Esophagus muscularis mucosa (tissue), 4 donors: ENCODE measurements at regions not wholly inside any gene's neighbourhood (a gene's known extent, or its start where the extent isn't known, plus 50 kb on each side); places are given as distances from the start of the nearest gene placed in this dataset.
"Not testable (repeated sequence)": the region's sequence is repeated elsewhere in the genome, so short reads cannot be mapped to it uniquely, and the experiment has no call there.

Experiments
- DNase-seq: peaks from one replicate; pipeline ENCODE4 v3.0.0-alpha.2; 2017; ENCODE audit errors: extremely low spot score
- H3K27ac ChIP-seq, 4 donors: fragments of 200-600 bp; sonication (generic); replicated peaks in 1 of 4; 1 replicate in 3 of 4; 2 replicates in 1 of 4; pipeline ENCODE4 v1.5.1; 2016 to 2019; ENCODE audit warnings: mild to moderate bottlenecking in 1 of 4
- H3K27me3 ChIP-seq, 4 donors: fragments of 200-600 bp; sonication (generic); one replicate each; pipeline versions ENCODE4 v1.5.1 to v1.6.0; 2016 to 2019
- H3K36me3 ChIP-seq, 4 donors: fragments of 200-600 bp; sonication (generic); one replicate each; pipeline ENCODE4 v1.5.1; 2016 to 2019
- H3K4me1 ChIP-seq, 4 donors: fragments of 200-600 bp; sonication (generic); one replicate each; pipeline ENCODE4 v1.5.1; 2016 to 2019
- H3K4me3 ChIP-seq, 4 donors: fragments of 200-600 bp; sonication (generic); 1 replicate in 2 of 4; 2 replicates in 2 of 4; pipeline ENCODE4 v1.5.1; 2016 to 2019; ENCODE audit warnings: mild to moderate bottlenecking in 4 of 4, moderate library complexity in 1 of 4
- H3K9me3 ChIP-seq, 4 donors: fragments of 200-600 bp; sonication (generic); 1 replicate in 3 of 4; 2 replicates in 1 of 4; pipeline ENCODE4 v1.5.1; 2016 to 2019
- EP300 ChIP-seq: sonication (generic); formaldehyde crosslinking; IDR thresholded peaks from one replicate; pipeline ENCODE4 v1.6.1; 2017; ENCODE audit warnings: antibody characterized with exemption
- POLR2A ChIP-seq: fragments of 450-650 bp; IDR thresholded peaks from one replicate; pipeline ENCODE4 v1.6.1; 2017; ENCODE audit warnings: antibody characterized with exemption, moderate library complexity, mild to moderate bottlenecking, low read depth
- POLR2AphosphoS5 ChIP-seq, 2 donors: sonication (generic); formaldehyde crosslinking; IDR thresholded peaks; one replicate each; pipeline ENCODE4 v1.6.1; 2017; ENCODE audit warnings: antibody characterized with exemption in 2 of 2
- WGBS: methylation state at CpG from one replicate; pipeline ENCODE4 v1.1.5; 2018; 5-methylcytosine and 5-hydroxymethylcytosine counted together
- intact Hi-C: fragments of 100-400 bp; cut with DNase I; formaldehyde crosslinking; loops from one replicate; pipeline ENCODE4 v1.15.1; 2023
- TF ChIP-seq, protein P1 (sequence below), 3 experiments: fragments of 200-600 bp in 2 of 3; fragments of 450-650 bp in 1 of 3; sonication (generic) in 2 of 3; IDR thresholded peaks; one replicate each; pipeline ENCODE4 v1.5.1; 2017 to 2019; ENCODE audit warnings: antibody characterized with exemption in 3 of 3, mild to moderate bottlenecking in 2 of 3, moderate library complexity in 1 of 3

- Histone ChIP-seq H3K36me3 (no peaks in the 10 kb centered on the region), H3K4me3 (no peak overlapping the region), H3K27me3 (no peaks in the 10 kb centered on the region), H3K27ac (no peak overlapping the region), H3K4me1 (no peaks in the 10 kb centered on the region), H3K9me3 (no peaks in the 10 kb centered on the region)
- TF ChIP-seq, protein P1, sequence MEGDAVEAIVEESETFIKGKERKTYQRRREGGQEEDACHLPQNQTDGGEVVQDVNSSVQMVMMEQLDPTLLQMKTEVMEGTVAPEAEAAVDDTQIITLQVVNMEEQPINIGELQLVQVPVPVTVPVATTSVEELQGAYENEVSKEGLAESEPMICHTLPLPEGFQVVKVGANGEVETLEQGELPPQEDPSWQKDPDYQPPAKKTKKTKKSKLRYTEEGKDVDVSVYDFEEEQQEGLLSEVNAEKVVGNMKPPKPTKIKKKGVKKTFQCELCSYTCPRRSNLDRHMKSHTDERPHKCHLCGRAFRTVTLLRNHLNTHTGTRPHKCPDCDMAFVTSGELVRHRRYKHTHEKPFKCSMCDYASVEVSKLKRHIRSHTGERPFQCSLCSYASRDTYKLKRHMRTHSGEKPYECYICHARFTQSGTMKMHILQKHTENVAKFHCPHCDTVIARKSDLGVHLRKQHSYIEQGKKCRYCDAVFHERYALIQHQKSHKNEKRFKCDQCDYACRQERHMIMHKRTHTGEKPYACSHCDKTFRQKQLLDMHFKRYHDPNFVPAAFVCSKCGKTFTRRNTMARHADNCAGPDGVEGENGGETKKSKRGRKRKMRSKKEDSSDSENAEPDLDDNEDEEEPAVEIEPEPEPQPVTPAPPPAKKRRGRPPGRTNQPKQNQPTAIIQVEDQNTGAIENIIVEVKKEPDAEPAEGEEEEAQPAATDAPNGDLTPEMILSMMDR (IDR thresholded peaks at IDR 0.05): no peak
- TF ChIP-seq EP300 (no peak), POLR2A (no peak), POLR2AphosphoS5 (IDR thresholded peaks at IDR 0.05) (no peak)
- intact Hi-C loops: no loop called here
- no peak for DNase-seq
- 64% methylated on average over 1 of the region's 1 CpG for WGBS
Measured at GRCh38 chr3:69490235-69490634, 104.3 kb upstream of the FRMD4B start.

DNA sequence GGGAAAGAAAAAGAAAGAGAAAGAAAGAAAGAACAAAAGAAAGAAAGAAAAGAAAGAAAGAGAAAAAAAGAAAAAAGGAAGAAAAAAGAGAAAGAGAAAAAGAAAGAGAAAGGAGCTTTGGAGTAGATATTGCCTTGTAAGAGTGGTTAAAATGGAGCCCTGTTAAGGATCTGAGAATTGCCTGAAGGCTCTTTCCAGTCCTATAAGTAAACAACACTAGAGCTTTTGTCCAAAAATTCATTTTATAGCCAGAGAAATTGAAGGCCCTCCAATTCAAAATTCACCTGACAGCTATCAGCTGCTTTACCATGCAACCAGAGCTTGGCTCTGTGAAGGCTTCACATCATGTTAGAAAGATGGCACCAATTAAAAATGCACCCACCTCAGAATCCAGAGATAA, 102.1 kb upstream of the FRMD4B start:
- Histone ChIP-seq H3K4me3 (no peak overlapping the region), H3K36me3 (no peaks in the 10 kb centered on the region), H3K9me3 (no peaks in the 10 kb centered on the region), H3K4me1 (peaks cover 0 to 5% (median 1%) of the 10 kb centered on the region in 4 donors), H3K27me3 (no peaks in the 10 kb centered on the region), H3K27ac (no peak overlapping the region)
- intact Hi-C loops: no loop called here
- TF ChIP-seq POLR2A (no peak), POLR2AphosphoS5 (IDR thresholded peaks at IDR 0.05) (no peak), EP300 (no peak)
- TF ChIP-seq, protein P1 (IDR thresholded peaks at IDR 0.05): no peak
- no peak for DNase-seq

DNA sequence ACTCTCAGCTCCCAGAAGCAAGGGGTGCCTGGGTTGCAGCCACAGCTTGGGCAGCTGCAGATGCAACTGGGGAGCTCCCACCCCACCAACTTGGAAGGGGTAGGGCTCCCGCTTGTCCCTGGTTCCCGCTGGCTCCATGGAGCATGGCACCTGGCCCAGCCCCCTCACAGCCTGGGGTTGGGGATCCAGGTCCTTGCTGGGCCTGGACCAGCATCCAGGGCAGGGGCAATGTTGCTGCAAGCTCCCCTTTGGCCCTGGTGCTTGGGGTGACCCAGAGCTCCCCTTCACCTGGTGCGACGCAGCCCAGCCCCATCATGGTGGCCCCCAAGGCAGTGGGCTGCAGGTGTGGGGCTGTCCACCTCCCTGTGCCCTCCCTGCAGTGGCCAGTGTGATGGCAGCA, 99.6 kb upstream of the FRMD4B start:
- intact Hi-C loops: no loop called here
- H3K9me3 ChIP-seq: no peaks in the 10 kb centered on the region
- no peaks in the 10 kb centered on the region for H3K27me3 ChIP-seq
- WGBS: no CpG with 5 or more reads among the region's 4 CpGs
- H3K4me3 ChIP-seq: no peak overlapping the region
- DNase-seq: no peak
- no peak overlapping the region for H3K27ac ChIP-seq
- no peaks in the 10 kb centered on the region for H3K36me3 ChIP-seq
- TF ChIP-seq EP300: no peak
- peaks cover 0 to 8% (median 4%) of the 10 kb centered on the region in 4 donors for H3K4me1 ChIP-seq

- intact Hi-C loops: no loop called here
- TF ChIP-seq, protein P1 (IDR thresholded peaks at IDR 0.05): no peak
- no peak for TF ChIP-seq EP300
- no peak for TF ChIP-seq POLR2A
- no peak for TF ChIP-seq POLR2AphosphoS5 (IDR thresholded peaks at IDR 0.05)
- Histone ChIP-seq H3K4me1 (peaks cover 0 to 8% (median 4%) of the 10 kb centered on the region in 4 donors), H3K27me3 (no peaks in the 10 kb centered on the region), H3K27ac (no peak overlapping the region), H3K4me3 (no peak overlapping the region), H3K36me3 (no peaks in the 10 kb centered on the region), H3K9me3 (no peaks in the 10 kb centered on the region)
- 87% methylated on average over 4 of the region's 6 CpGs for WGBS
- DNase-seq: no peak
Measured at GRCh38 chr3:69484507-69485393, 98.9 kb upstream of the FRMD4B start.

GRCh38 chr3:69483449-69483848, 97.6 kb upstream of the FRMD4B start:
- Histone ChIP-seq H3K36me3 (no peaks in the 10 kb centered on the region), H3K27ac (no peak overlapping the region), H3K27me3 (no peaks in the 10 kb centered on the region), H3K9me3 (no peaks in the 10 kb centered on the region), H3K4me1 (peaks cover 0 to 8% (median 4%) of the 10 kb centered on the region in 4 donors), H3K4me3 (no peak overlapping the region)
- no peak for TF ChIP-seq EP300
- TF ChIP-seq POLR2A: no peak
- TF ChIP-seq, protein P1 (IDR thresholded peaks at IDR 0.05): no peak
- no peak for TF ChIP-seq POLR2AphosphoS5 (IDR thresholded peaks at IDR 0.05)
- intact Hi-C loops: no loop called here
- no peak for DNase-seq
- WGBS: 90% methylated on average over 3 of the region's 3 CpGs

DNA sequence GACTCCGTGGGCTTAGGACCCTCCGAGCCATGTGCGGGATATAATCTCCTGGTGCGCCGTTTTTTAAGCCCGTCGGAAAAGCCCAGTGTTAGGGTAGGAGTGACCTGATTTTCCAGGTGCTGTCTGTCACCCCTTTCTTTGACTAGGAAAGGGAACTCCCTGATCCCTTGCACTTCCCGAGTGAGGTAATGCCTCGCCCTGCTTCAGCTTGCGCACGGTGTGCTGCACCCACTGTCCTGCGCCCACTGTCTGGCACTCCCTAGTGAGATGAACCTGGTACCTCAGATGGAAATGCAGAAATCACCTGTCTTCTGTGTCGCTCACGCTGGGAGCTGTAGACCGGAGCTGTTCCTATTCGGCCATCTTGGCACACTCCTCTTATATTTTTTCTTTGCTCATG, 95.1 kb upstream of the FRMD4B start:
- H3K4me1 ChIP-seq, DNase-seq, H3K27ac ChIP-seq, H3K27me3 ChIP-seq, H3K4me3 ChIP-seq, H3K36me3 ChIP-seq, intact Hi-C loops, H3K9me3 ChIP-seq: not testable (repeated sequence)
- WGBS: 94% methylated on average over 16 of the region's 16 CpGs
